Stimulated activated CD4-positive, alpha-beta T cell treated with anti-CD3 and anti-CD28 coated beads, Interleukin-4, amount 100 ng/mL, for 48 hours (primary cell): ENCODE measurements at regions not wholly inside any gene's neighbourhood (a gene's known extent, or its start where the extent isn't known, plus 50 kb on each side); places are given as distances from the start of the nearest gene placed in this dataset.
"Not testable (repeated sequence)": the region's sequence is repeated elsewhere in the genome, so short reads cannot be mapped to it uniquely, and the experiment has no call there.

Experiments
- DNase-seq, 2 donors: peaks; one replicate each; pipeline ENCODE4 v3.0.0-alpha.2; 2020; ENCODE audit warnings: low read depth in 2 of 2

GRCh38 chr9:108283696-108284095 is 572.1 kb downstream of the ACTL7B start:
- no peak for DNase-seq

- no peak for DNase-seq
Measured at GRCh38 chr9:108282872-108283271, 572.9 kb downstream of the ACTL7B start.

- DNase-seq: no peak
Measured at GRCh38 chr9:108281696-108282095, 574.1 kb downstream of the ACTL7B start.

- no peak for DNase-seq
Measured at GRCh38 chr9:108278341-108278740, 577.4 kb downstream of the ACTL7B start.

- DNase-seq: no peak
Measured at GRCh38 chr9:108277216-108277615, 578.6 kb downstream of the ACTL7B start.

- DNase-seq: no peak
Measured at GRCh38 chr9:108275906-108276305, 579.9 kb downstream of the ACTL7B start.

GRCh38 chr9:108274971-108275370 is 580.8 kb downstream of the ACTL7B start:
- DNase-seq: no peak

GRCh38 chr9:108273988-108274387 is 581.8 kb downstream of the ACTL7B start:
- DNase-seq: no peak

- no peak for DNase-seq
Measured at GRCh38 chr9:108272349-108272899, 583.4 kb downstream of the ACTL7B start.

GRCh38 chr9:108271646-108272348 is 584.0 kb downstream of the ACTL7B start:
- no peak for DNase-seq

- no peak for DNase-seq
Measured at GRCh38 chr9:108271236-108271635, 584.5 kb downstream of the ACTL7B start.

GRCh38 chr9:108270561-108270960 is 585.2 kb downstream of the ACTL7B start:
- no peak for DNase-seq

GRCh38 chr9:108270051-108270450 is 585.7 kb downstream of the ACTL7B start:
- no peak for DNase-seq

- no peak for DNase-seq
Measured at GRCh38 chr9:108269371-108269770, 586.4 kb downstream of the ACTL7B start.

- no peak for DNase-seq
Measured at GRCh38 chr9:108265065-108265464, 590.7 kb downstream of the ACTL7B start.

GRCh38 chr9:108264093-108264492 is 591.7 kb downstream of the ACTL7B start:
- DNase-seq: no peak

GRCh38 chr9:108262836-108263235 is 593.0 kb downstream of the ACTL7B start:
- DNase-seq: no peak

- DNase-seq: no peak
Measured at GRCh38 chr9:108259917-108260675, 595.7 kb downstream of the ACTL7B start.

GRCh38 chr9:108258640-108259039 is 597.1 kb downstream of the ACTL7B start:
- DNase-seq: no peak

GRCh38 chr9:108257382-108257781 is 598.4 kb downstream of the ACTL7B start:
- DNase-seq: no peak

GRCh38 chr9:108254236-108254635 is 601.5 kb downstream of the ACTL7B start:
- no peak for DNase-seq

GRCh38 chr9:108247391-108247790 is 608.4 kb downstream of the ACTL7B start:
- not testable (repeated sequence) for DNase-seq

- DNase-seq: no peak
Measured at GRCh38 chr9:108245901-108246300, 609.9 kb downstream of the ACTL7B start.
